Epidermal melanocyte (primary cell): ENCODE measurements at regions not wholly inside any gene's neighbourhood (a gene's known extent, or its start where the extent isn't known, plus 50 kb on each side); places are given as distances from the start of the nearest gene placed in this dataset.
"Not testable (repeated sequence)": the region's sequence is repeated elsewhere in the genome, so short reads cannot be mapped to it uniquely, and the experiment has no call there.

Experiments
- DNase-seq: peaks from one replicate; pipeline ENCODE4 v3.0.0; 2011; ENCODE audit warnings: low spot score; ENCODE audit not compliant: insufficient read length

GRCh38 chr11:90468923-90469322 lies 246.1 kb upstream of the CHORDC1 start:
- no peak for DNase-seq

DNA sequence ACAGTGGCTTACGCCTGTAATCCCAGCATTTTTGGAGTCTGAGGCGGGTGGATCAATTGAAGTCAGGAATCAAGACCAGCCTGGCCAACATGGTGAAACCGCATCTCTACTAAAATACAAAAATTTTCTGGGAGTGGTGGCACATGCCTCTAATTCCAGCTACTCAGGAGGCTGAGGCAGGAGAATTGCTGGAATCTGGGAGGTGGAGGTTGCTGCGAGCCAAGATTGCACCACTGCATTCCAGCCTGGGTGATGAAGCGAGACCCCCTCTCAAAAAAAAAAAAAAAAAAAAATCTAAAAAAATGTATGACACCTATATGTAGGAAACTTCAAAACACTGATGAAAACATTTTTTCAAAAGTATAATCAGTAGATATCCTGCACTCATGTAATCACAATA lies 242.7 kb upstream of the CHORDC1 start:
- DNase-seq, result no peak

DNA sequence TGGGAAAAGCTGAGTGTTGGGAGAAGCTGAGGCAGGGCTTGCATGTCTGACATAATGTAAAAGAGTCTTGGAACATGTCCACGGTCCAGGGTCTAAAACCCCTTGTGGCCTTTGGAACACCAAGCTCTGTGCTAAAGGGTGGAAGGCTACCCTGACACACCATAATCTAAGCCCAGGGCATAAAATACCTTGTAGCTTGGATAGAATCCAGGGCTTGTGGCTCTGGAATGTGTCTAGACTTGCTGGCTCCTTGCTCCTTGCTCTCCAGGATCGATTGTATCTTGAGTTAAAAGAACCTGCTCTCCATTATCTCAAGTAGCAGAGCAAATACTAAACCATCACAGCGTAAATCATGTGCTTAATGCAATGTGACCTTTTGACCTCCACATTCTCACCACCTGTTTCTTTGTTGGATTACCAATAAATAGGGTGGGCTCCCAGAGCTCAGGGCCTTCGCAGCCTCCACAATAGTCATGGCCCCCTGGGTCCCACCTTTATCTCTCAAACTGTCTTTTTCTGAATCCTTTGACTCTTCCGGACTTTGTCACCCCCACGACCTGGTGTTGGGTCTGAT lies 232.6 kb upstream of the CHORDC1 start:
- DNase-seq, result not testable (repeated sequence)

GRCh38 chr11:90453525-90453924 lies 230.7 kb upstream of the CHORDC1 start:
- DNase-seq, result no peak

GRCh38 chr11:90449606-90450005 lies 226.8 kb upstream of the CHORDC1 start:
- DNase-seq, result no peak

GRCh38 chr11:90448256-90448655 lies 225.4 kb upstream of the CHORDC1 start:
- no peak for DNase-seq

DNA sequence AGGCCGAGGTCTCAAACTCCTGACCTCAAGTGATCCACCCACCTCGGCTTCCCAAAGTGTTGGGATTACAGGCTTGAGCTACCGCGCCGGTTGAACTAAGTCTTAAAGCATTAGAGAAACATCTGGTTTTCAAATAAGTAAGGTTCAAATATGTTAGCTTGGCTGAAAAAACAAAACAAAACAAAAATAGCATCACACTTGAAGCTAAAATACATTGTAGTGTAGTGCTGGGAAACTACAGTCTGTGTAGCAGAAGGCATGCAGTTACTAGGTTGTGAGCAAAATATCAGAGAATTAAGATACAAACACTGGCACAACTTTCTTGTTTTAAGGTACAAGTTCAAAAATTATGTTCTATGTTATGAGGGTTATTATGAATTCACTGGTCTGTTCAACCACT lies 224.8 kb upstream of the CHORDC1 start:
- no peak for DNase-seq

- DNase-seq, result no peak
Measured at GRCh38 chr11:90446207-90446606, 223.4 kb upstream of the CHORDC1 start.

DNA sequence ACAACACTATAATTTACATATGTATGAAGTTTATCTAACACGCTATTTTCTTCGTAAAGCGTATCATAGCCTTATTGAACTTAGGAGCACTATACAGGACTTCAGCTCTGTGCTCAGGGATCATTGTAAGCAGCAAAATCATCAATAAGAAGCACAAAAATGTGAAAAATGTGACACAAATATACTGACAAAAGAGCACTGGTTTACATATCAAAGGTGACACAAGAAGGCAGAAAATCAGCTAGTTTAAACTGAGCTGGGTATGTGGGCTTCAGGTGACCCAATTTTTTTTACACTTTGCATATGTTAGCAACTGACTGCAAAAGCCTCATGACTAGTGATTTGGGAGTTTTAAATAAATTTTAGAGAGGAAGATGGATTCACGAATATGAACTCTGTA lies 215.2 kb upstream of the CHORDC1 start:
- DNase-seq, result no peak

DNA sequence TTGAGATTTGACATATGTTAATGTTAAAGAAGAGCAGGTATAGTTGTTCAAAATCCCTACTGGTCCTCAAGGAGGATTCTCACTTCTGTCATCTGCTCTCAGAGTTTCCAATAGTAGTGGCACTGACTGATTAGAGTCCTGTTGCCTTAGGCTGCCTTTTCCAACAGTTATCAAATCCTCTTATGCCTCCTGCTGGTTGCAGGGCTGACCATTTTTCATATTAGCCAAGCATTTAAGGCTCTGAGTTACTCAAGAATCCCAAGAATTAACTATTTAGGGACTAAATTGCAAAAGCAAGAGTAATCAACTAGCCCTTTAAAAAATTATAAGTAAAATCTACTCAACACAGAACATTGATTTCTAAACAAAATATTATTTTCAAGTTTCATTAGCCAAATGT lies 212.0 kb upstream of the CHORDC1 start:
- DNase-seq, result no peak

DNA sequence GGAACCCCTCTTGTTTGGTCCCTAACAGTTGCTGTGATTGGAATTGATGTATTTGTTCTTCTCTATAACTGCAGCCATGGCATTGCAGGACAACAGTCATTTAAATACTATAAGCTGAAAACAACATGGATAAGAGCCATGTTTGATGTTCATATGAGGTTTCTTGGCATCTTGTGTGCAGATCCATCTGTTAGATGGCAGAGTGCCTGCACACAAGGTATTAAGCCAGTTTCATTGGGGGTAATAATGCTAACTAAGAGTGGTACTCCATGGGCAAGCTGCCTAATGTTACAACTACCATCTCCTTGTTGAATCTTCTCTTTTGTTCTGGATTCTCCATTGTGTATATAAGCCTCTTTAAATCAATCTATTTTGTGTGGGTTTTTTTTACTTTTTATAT lies 206.0 kb upstream of the CHORDC1 start:
- DNase-seq, result no peak

- DNase-seq, result no peak
Measured at GRCh38 chr11:90426442-90426841, 203.6 kb upstream of the CHORDC1 start.

- no peak for DNase-seq
Measured at GRCh38 chr11:90423378-90423777, 200.5 kb upstream of the CHORDC1 start.

- DNase-seq, result not testable (repeated sequence)
Measured at GRCh38 chr11:90422787-90423186, 199.9 kb upstream of the CHORDC1 start.

DNA sequence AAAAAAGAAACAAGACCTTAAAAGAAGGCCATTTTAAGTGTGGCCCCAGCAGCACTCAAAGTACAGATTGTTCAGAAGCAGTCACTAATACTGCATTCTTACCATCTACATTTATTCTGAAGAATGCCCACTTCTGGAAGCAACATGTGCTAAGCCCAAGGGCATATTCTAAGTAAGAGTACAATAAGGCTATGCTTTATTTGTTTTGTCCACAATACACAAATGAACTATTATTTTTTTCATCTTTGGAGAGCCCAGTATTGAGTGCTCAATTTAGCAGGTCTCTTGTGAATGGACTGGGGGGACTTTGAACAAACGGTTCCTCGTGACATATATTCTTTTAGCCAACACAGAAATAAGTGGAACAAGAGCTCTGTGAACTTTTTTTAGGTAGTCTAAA lies 191.4 kb upstream of the CHORDC1 start:
- DNase-seq, result no peak

- no peak for DNase-seq
Measured at GRCh38 chr11:90407350-90407749, 184.5 kb upstream of the CHORDC1 start.

GRCh38 chr11:90392692-90393091 lies 169.8 kb upstream of the CHORDC1 start:
- DNase-seq, result no peak

GRCh38 chr11:90391756-90392155 lies 168.9 kb upstream of the CHORDC1 start:
- DNase-seq, result no peak

DNA sequence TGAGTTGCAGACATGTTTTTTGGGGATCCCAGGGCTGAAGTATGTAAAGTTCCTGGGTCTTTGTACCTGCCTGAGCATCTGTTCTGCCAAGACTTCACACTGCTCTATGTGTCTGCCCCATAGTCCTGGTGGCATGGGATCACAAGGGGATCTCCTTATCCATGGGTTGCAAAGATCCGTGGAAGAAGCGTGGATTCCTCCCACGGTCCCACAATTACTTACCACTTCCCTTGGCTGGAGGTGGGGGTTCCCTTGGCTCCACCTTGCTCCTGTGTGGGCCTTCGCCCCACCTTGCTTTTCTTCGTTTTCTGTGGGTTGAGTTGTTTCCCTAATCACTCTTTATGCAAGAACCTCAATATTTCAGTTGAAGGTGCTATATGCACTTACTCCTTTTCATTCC lies 157.4 kb upstream of the CHORDC1 start:
- no peak for DNase-seq

DNA sequence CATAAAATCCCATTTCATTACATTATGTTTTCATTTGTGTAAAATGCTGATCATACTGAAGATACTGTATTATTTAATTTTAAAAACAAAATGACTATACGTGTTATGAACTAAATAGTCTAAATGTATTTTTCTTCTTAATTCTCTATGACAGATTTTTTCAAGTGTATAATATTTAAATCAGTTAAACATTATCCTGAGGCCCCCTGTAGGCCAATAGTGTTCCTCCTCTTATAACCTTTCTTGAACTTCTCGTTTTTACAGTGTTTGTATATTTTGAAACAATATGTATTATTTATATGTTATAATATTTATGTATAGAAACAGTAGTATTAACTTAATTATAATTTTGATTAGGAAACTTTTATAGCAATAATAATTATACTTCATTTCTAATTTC lies 151.1 kb upstream of the CHORDC1 start:
- DNase-seq, result no peak

DNA sequence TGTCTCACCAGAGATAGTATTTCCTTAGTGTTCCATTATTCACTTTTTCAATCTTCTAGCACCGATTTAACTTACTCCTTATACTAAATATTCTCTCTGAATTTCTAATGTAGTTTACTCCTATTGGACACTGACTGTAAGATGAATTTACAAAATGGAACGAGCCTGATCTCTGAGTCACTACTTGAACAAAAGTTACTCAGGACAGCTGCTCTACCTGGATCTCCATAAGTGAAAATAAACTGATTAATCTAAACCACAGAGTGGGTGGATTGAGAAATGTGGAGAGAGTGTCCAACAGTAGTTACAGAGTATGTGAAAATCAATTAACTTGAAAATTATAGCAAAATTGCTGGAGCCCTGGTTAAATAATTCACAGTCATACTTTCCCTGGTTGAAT lies 141.7 kb upstream of the CHORDC1 start:
- no peak for DNase-seq

DNA sequence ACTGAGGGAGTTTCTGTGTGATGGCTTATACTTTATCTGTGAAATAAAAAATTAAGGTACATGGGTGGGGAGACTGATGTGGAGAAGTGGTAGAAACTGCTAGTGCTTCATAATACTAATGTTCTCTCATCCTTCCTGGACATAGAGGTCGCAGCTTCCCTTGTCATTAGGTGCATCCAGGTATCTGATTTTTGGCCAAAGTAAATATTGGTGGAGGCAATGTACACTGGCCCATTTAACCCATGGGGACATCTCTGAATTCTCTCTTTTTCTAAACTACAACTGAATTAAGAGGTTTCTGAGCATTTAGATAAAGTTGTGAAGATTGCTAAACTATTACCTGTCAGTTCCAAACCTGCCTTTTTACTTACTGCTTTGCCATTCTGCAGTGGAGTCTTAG lies 140.9 kb upstream of the CHORDC1 start:
- DNase-seq, result no peak

DNA sequence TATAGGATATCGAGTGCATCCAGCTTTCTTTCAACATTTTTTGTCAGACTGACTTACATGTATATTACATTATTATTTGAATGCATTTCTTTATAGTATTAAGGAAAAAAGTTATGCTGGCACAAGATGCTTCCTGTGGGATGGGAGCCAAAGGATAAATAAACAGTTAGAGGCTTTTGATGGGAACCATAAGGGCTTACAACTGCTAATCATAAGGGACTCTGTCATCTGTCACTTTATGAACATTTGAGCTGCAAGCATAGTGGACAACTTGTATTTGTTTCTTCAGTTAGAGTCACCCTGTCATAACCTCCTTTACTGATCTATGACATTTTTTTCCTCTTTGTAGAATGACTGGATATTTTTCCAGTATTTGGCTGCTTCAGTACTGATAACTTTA lies 132.4 kb upstream of the CHORDC1 start:
- DNase-seq, result no peak

- no peak for DNase-seq
Measured at GRCh38 chr11:90349731-90350130, 126.9 kb upstream of the CHORDC1 start.
